Breast epithelium (tissue), 3 donors: ENCODE measurements at regions not wholly inside any gene's neighbourhood (a gene's known extent, or its start where the extent isn't known, plus 50 kb on each side); places are given as distances from the start of the nearest gene placed in this dataset.

Experiments
- CTCF ChIP-seq, 3 donors: fragments of 450-650 bp; IDR thresholded peaks; one replicate each; pipeline ENCODE4 v1.5.1; 2016 to 2017; ENCODE audit warnings: antibody characterized with exemption in 3 of 3, mild to moderate bottlenecking in 3 of 3, moderate library complexity in 3 of 3
- POLR2A ChIP-seq: fragments of 450-650 bp; IDR thresholded peaks from one replicate; pipeline ENCODE4 v1.6.1; 2016; ENCODE audit warnings: antibody characterized with exemption, mild to moderate bottlenecking, moderate library complexity
- POLR2AphosphoS5 ChIP-seq, 3 donors: sonication (generic); formaldehyde crosslinking; IDR thresholded peaks; one replicate each; pipeline ENCODE4 v1.6.1; 2017; ENCODE audit warnings: antibody characterized with exemption in 3 of 3

- no peak for TF ChIP-seq POLR2A
- no peak for TF ChIP-seq CTCF (IDR thresholded peaks at IDR 0.05)
- TF ChIP-seq POLR2AphosphoS5 (IDR thresholded peaks at IDR 0.05): no peak
Observed at GRCh38 chr12:17470460-17470859, 619.5 kb downstream of the RERGL start.
